ENCODE measurements at regions not wholly inside any gene's neighbourhood (a gene's known extent, or its start where the extent isn't known, plus 50 kb on each side); places are given as distances from the start of the nearest gene placed in this dataset.

GRCh38 chr12:111101003-111101402, 180.6 kb upstream of the MYL2 start (continued):
- no peak for TF ChIP-seq CHD7 (IDR thresholded peaks at IDR 0.05; ENCODE audit: insufficient replicate concordance, low read length)
- no peak for TF ChIP-seq EZH2 (IDR thresholded peaks at IDR 0.05; ENCODE audit: low read depth, low read length, severe bottlenecking)
- no peak for TF ChIP-seq BACH1 (IDR thresholded peaks at IDR 0.05; ENCODE audit: low read length)
- TF ChIP-seq SIX5 (IDR thresholded peaks at IDR 0.05; ENCODE audit: low read depth, low read length): no peak
- no peak for TF ChIP-seq NRF1 (IDR thresholded peaks at IDR 0.05; ENCODE audit: low read depth, low read length)
- TF ChIP-seq YY1 (IDR thresholded peaks at IDR 0.05; ENCODE audit: low read depth, low read length): no peak
